H1 (cell line): ENCODE measurements at regions not wholly inside any gene's neighbourhood (a gene's known extent, or its start where the extent isn't known, plus 50 kb on each side); places are given as distances from the start of the nearest gene placed in this dataset.
"Not testable (repeated sequence)": the region's sequence is repeated elsewhere in the genome, so short reads cannot be mapped to it uniquely, and the experiment has no call there.

Experiments used
- CTCF ChIA-PET: fragments of 300-600 bp; sonication (Branson Sonifier 250); formaldehyde crosslinking; loops from one replicate; lab custom pipeline; 2021; ENCODE audit not compliant: partially characterized antibody; lab: Charles Lee
- POLR2A ChIA-PET: fragments of 300-600 bp; sonication (Branson Sonifier 250); formaldehyde crosslinking; loops from one replicate; lab custom pipeline; 2021; ENCODE audit warnings: inconsistent platforms; ENCODE audit not compliant: partially characterized antibody; lab: Charles Lee
- DNase-seq, 2 experiments: peaks; one replicate each; pipeline versions ENCODE4 v3.0.0 to v3.0.0-alpha.2; 2010 to 2022; ENCODE audit warnings: low spot score in 2 of 2, low read depth in 1 of 2, mixed read lengths in 1 of 2
- FAIRE-seq: peaks from 2 replicates; lab custom pipeline; 2011; peaks lifted over from hg19 to GRCh38; lab: Jason Lieb, UNC
- H2AFZ ChIP-seq: 2 replicates; pipeline ENCODE4 v1.8.1; 2012; ENCODE audit warnings: low read length, inconsistent platforms
- H2AK5ac ChIP-seq: 2 replicates; pipeline ENCODE4 v1.6.1; 2013; ENCODE audit warnings: low read depth, low read length
- H2BK120ac ChIP-seq: replicated peaks from 2 replicates; pipeline ENCODE3; 2013; ENCODE audit warnings: low read depth, low read length, inconsistent platforms
- H2BK12ac ChIP-seq: 2 replicates; pipeline ENCODE4 v1.6.1; 2013; ENCODE audit warnings: low read depth, low read length
- H2BK15ac ChIP-seq: 2 replicates; pipeline ENCODE4 v1.6.1; 2013; ENCODE audit warnings: low read length
- H2BK20ac ChIP-seq: 2 replicates; pipeline ENCODE4 v1.6.1; 2013; ENCODE audit warnings: low read length
- H2BK5ac ChIP-seq: 2 replicates; pipeline ENCODE4 v1.6.1; 2013; ENCODE audit warnings: low read depth, low read length
- H3K14ac ChIP-seq: 2 replicates; pipeline ENCODE4 v1.6.1; 2013; ENCODE audit warnings: inconsistent platforms; ENCODE audit not compliant: insufficient read length
- H3K18ac ChIP-seq: 2 replicates; pipeline ENCODE4 v1.6.1; 2013; ENCODE audit warnings: low read length; ENCODE audit errors: extremely low read depth
- H3K23ac ChIP-seq: 2 replicates; pipeline ENCODE4 v1.6.1; 2013; ENCODE audit warnings: inconsistent platforms; ENCODE audit not compliant: insufficient read length
- H3K23me2 ChIP-seq: 2 replicates; pipeline ENCODE4 v1.6.1; 2013; ENCODE audit warnings: low read depth, low read length
- H3K27ac ChIP-seq: 2 replicates; pipeline ENCODE4 v1.6.1; 2011; ENCODE audit warnings: low read depth, low read length, inconsistent platforms
- H3K27me3 ChIP-seq, 4 experiments: replicated peaks in 1 of 4; 1 replicate in 1 of 4; 2 replicates in 3 of 4; pipeline versions ENCODE4 v1.6.1 to v1.8.1; 2011 to 2013; ENCODE audit warnings: low read length in 3 of 4, mild to moderate bottlenecking in 3 of 4, inconsistent platforms in 2 of 4, mixed read lengths in 2 of 4, moderate library complexity in 1 of 4; ENCODE audit not compliant: control insufficient read depth in 3 of 4, insufficient read depth in 3 of 4; ENCODE audit errors: extremely low read depth in 1 of 4
- H3K36me3 ChIP-seq, 4 experiments: 2 replicates each; pipeline versions ENCODE4 v1.6.1 to v1.8.1; 2011 to 2013; ENCODE audit warnings: mild to moderate bottlenecking in 4 of 4, low read length in 3 of 4, moderate library complexity in 2 of 4, control low read depth in 1 of 4, inconsistent platforms in 1 of 4; ENCODE audit not compliant: insufficient read depth in 4 of 4, control insufficient read depth in 2 of 4
- H3K4ac ChIP-seq: replicated peaks from 2 replicates; pipeline ENCODE3; 2013; ENCODE audit warnings: low read length, low read depth, mixed read lengths, inconsistent platforms; ENCODE audit not compliant: insufficient read length
- H3K4me1 ChIP-seq, 4 experiments: replicated peaks in 1 of 4; 1 replicate in 1 of 4; 2 replicates in 3 of 4; pipeline versions ENCODE4 v1.6.1 to v1.8.1; 2011 to 2013; ENCODE audit warnings: low read length in 3 of 4, inconsistent platforms in 2 of 4, mixed read lengths in 1 of 4; ENCODE audit not compliant: insufficient read depth in 4 of 4, control insufficient read depth in 3 of 4
- H3K4me2 ChIP-seq, 2 experiments: 2 replicates each; pipeline versions ENCODE4 v1.6.1 to v1.8.1; 2011 to 2013; ENCODE audit warnings: low read depth in 2 of 2, low read length in 2 of 2, control low read depth in 1 of 2, inconsistent platforms in 1 of 2, mild to moderate bottlenecking in 1 of 2; ENCODE audit not compliant: insufficient read depth in 1 of 2
- H3K4me3 ChIP-seq, 4 experiments: fragments of 200-600, 300-600 bp in 1 of 4; sonication (generic), shearing (Covaris generic), sonication (Bioruptor Twin) in 1 of 4; 2 replicates each; pipeline versions ENCODE4 v1.5.1 to v1.8.1; 2011 to 2016; ENCODE audit warnings: low read length in 4 of 4, low read depth in 3 of 4, control low read depth in 2 of 4, inconsistent platforms in 2 of 4, mild to moderate bottlenecking in 2 of 4, mixed read lengths in 1 of 4, moderate library complexity in 1 of 4; ENCODE audit not compliant: insufficient read depth in 2 of 4; ENCODE audit errors: extremely low read depth in 1 of 4
- H3K56ac ChIP-seq: replicated peaks from 2 replicates; pipeline ENCODE3; 2013; ENCODE audit warnings: low read depth, mild to moderate bottlenecking, mixed read lengths, low read length, inconsistent platforms; ENCODE audit not compliant: insufficient read length
- H3K79me1 ChIP-seq: 2 replicates; pipeline ENCODE4 v1.6.1; 2013; ENCODE audit warnings: low read depth, low read length, control low read depth
- H3K79me2 ChIP-seq, 2 experiments: 2 replicates each; pipeline versions ENCODE4 v1.6.1 to v1.8.1; 2012 to 2013; ENCODE audit warnings: low read length in 2 of 2, mild to moderate bottlenecking in 2 of 2, inconsistent platforms in 1 of 2; ENCODE audit not compliant: insufficient read depth in 2 of 2, control insufficient read depth in 1 of 2
- H3K9ac ChIP-seq, 4 experiments: replicated peaks in 1 of 4; 1 replicate in 1 of 4; 2 replicates in 3 of 4; pipeline versions ENCODE4 v1.6.1 to v1.8.1; 2011 to 2013; ENCODE audit warnings: low read depth in 3 of 4, low read length in 3 of 4, control low read depth in 2 of 4, mild to moderate bottlenecking in 2 of 4, moderate library complexity in 2 of 4, inconsistent platforms in 1 of 4; ENCODE audit errors: extremely low read depth in 1 of 4
- H3K9me3 ChIP-seq, 2 experiments: 2 replicates each; pipeline versions ENCODE4 v1.6.1 to v1.8.1; 2012 to 2013; ENCODE audit warnings: mild to moderate bottlenecking in 2 of 2, moderate library complexity in 2 of 2, control low read depth in 1 of 2, inconsistent platforms in 1 of 2, low read depth in 1 of 2, low read length in 1 of 2, mixed read lengths in 1 of 2; ENCODE audit not compliant: insufficient read depth in 2 of 2
- H4K20me1 ChIP-seq, 2 experiments: replicated peaks in 1 of 2; 2 replicates each; pipeline versions ENCODE3 to v1.8.1; 2011 to 2013; ENCODE audit warnings: inconsistent platforms in 2 of 2, low read length in 2 of 2, mild to moderate bottlenecking in 1 of 2; ENCODE audit not compliant: insufficient read depth in 2 of 2, control insufficient read depth in 1 of 2
- H4K5ac ChIP-seq: 2 replicates; pipeline ENCODE4 v1.6.1; 2013; ENCODE audit warnings: low read length, low read depth, mixed read lengths, inconsistent platforms; ENCODE audit not compliant: insufficient read length
- H4K8ac ChIP-seq: 2 replicates; pipeline ENCODE4 v1.8.0; 2013; ENCODE audit warnings: mild to moderate bottlenecking, moderate library complexity, low read length, inconsistent platforms; ENCODE audit not compliant: insufficient read depth; ENCODE audit errors: extremely low read depth
- H4K91ac ChIP-seq: replicated peaks from 2 replicates; pipeline ENCODE3; 2013; ENCODE audit warnings: low read length, mixed read lengths, inconsistent platforms; ENCODE audit not compliant: insufficient read length
- WGBS, 2 experiments: shearing (Covaris generic) in 1 of 2; methylation state at CpG; one replicate each; pipeline versions ENCODE4 v1.1.6 to v1.1.7; 2013 to 2015; ENCODE audit warnings: low lambda C conversion rate in 2 of 2, mixed read lengths in 2 of 2, inconsistent platforms in 1 of 2, low coverage in 1 of 2, missing lambda C conversion rate in 1 of 2; ENCODE audit not compliant: insufficient replicate concordance in 2 of 2, insufficient coverage in 1 of 2, insufficient read length in 1 of 2; ENCODE audit errors: extremely low coverage in 1 of 2, missing lambda C conversion rate in 1 of 2; 5-methylcytosine and 5-hydroxymethylcytosine counted together

DNA sequence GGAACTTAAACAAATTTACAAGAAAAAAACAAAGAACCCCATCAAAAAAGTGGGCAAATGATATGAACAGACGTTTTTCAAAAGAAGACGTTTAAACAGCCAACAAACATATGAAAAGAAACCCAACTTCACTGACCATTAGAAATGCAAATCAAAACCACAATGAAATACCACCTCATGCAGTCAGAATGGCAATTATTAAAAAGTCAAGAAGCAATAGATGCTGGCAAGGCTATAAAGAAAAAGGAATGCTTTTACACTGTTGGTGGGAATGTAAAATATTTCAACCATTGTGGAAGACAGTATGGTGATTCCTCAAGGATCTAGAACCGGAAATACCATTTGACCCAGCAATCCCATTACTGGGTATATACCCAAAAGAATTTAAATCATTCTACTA is 194.1 kb downstream of the PTBP2 start:
- H4K8ac ChIP-seq, H2AK5ac ChIP-seq, CTCF ChIA-PET, H3K4me1 ChIP-seq, H3K14ac ChIP-seq, H3K36me3 ChIP-seq, H3K9me3 ChIP-seq, H3K23me2 ChIP-seq, H3K27ac ChIP-seq, H3K79me1 ChIP-seq, FAIRE-seq, H3K4ac ChIP-seq, H2BK5ac ChIP-seq, POLR2A ChIA-PET, H3K27me3 ChIP-seq, H3K9ac ChIP-seq, H3K56ac ChIP-seq, H2AFZ ChIP-seq, H2BK15ac ChIP-seq, H3K18ac ChIP-seq, H3K4me3 ChIP-seq, H4K5ac ChIP-seq, DNase-seq, H3K4me2 ChIP-seq, H3K79me2 ChIP-seq, H4K91ac ChIP-seq, H3K23ac ChIP-seq, H2BK120ac ChIP-seq, H2BK20ac ChIP-seq, H2BK12ac ChIP-seq, H4K20me1 ChIP-seq: not testable (repeated sequence)
- WGBS, 2 experiments = 95% methylated on average over 3 of the region's 3 CpGs; no CpG with 5 or more reads in 1 of the 2 experiments
